ENCODE measurements at regions not wholly inside any gene's neighbourhood (a gene's known extent, or its start where the extent isn't known, plus 50 kb on each side); places are given as distances from the start of the nearest gene placed in this dataset.
"Not testable (repeated sequence)": the region's sequence is repeated elsewhere in the genome, so short reads cannot be mapped to it uniquely, and the experiment has no call there.

DNA sequence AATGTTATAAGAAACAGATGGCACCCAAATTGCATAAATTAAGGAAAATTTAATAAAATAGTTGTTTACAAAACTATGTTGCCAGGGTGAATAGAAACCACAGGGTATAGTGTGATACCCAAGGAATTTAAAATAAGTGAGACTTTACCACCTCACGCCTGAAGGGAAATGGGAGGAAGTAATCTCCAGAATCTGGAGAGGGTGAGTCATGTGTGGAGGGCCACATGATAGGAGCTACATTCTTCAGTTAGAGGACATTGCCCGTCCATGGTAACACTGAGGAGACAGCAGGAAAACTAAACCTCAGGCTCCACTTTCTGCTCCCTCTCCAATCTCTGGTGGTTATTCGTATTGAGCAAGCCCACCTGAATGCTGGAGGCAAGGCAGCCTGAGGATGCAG lies 97.2 kb upstream of the NXPH2 start:
- TF ChIP-seq CTCF (IDR thresholded peaks at IDR 0.05; ENCODE audit: low read depth, low read length), result no peak
- ChIA-PET POLR2A (no interaction called here), CTCF (interaction anchor here (0.6 kb wide), 1 partner anchor 839 kb away, joined by 9 read pairs; no protein-coding TSS in a partner anchor)
- peaks cover 9% of the 10 kb centered on the region; the same call in 1 of the 2 replicates for H3K9me3 ChIP-seq (ENCODE audit: control insufficient read depth, insufficient read depth, low read length)
- no peak overlapping the region for H3K4me3 ChIP-seq (ENCODE audit: low read depth, low read length)
- no peak overlapping the region for H3K27ac ChIP-seq (ENCODE audit: low read depth, low read length)
- H3K27me3 ChIP-seq (ENCODE audit: control insufficient read depth, insufficient read depth, low read length), result no peaks in the 10 kb centered on the region
- no peak for DNase-seq (ENCODE audit: low read depth, low spot score)

GRCh38 chr2:138874251-138874650 lies 94.1 kb upstream of the NXPH2 start:
- H3K4me3 ChIP-seq (ENCODE audit: low read depth, low read length), result no peak overlapping the region
- peaks cover 7% of the 10 kb centered on the region; the same call in 1 of the 2 replicates for H3K9me3 ChIP-seq (ENCODE audit: control insufficient read depth, insufficient read depth, low read length)
- TF ChIP-seq CTCF (IDR thresholded peaks at IDR 0.05; ENCODE audit: low read depth, low read length), result no peak
- ChIA-PET POLR2A (no interaction called here), CTCF (no interaction called here)
- no peak for DNase-seq (ENCODE audit: low read depth, low spot score)
- H3K27me3 ChIP-seq (ENCODE audit: control insufficient read depth, insufficient read depth, low read length), result no peaks in the 10 kb centered on the region
- H3K27ac ChIP-seq (ENCODE audit: low read depth, low read length), result no peak overlapping the region

- H3K9me3 ChIP-seq (ENCODE audit: control insufficient read depth, insufficient read depth, low read length); H3K4me3 ChIP-seq (ENCODE audit: low read depth, low read length); H3K27ac ChIP-seq (ENCODE audit: low read depth, low read length); H3K27me3 ChIP-seq (ENCODE audit: control insufficient read depth, insufficient read depth, low read length); DNase-seq (ENCODE audit: low read depth, low spot score); CTCF ChIA-PET; POLR2A ChIA-PET: not testable (repeated sequence)
Observed at GRCh38 chr2:138872116-138872515, 91.9 kb upstream of the NXPH2 start.

- H3K27me3 ChIP-seq (ENCODE audit: control insufficient read depth, insufficient read depth, low read length), result no peaks in the 10 kb centered on the region
- ChIA-PET POLR2A (no interaction called here), CTCF (no interaction called here)
- H3K9me3 ChIP-seq (ENCODE audit: control insufficient read depth, insufficient read depth, low read length), result peaks cover 3% of the 10 kb centered on the region; the same call in 1 of the 2 replicates
- no peak overlapping the region for H3K27ac ChIP-seq (ENCODE audit: low read depth, low read length)
- no peak for TF ChIP-seq CTCF (IDR thresholded peaks at IDR 0.05; ENCODE audit: low read depth, low read length)
- DNase-seq (ENCODE audit: low read depth, low spot score), result no peak
- H3K4me3 ChIP-seq (ENCODE audit: low read depth, low read length), result no peak overlapping the region
Observed at GRCh38 chr2:138871312-138871711, 91.1 kb upstream of the NXPH2 start.

GRCh38 chr2:138867341-138867740 lies 87.2 kb upstream of the NXPH2 start:
- CTCF ChIA-PET, result no interaction called here
- no peak overlapping the region for H3K27ac ChIP-seq (ENCODE audit: low read depth, low read length)
- no peak for DNase-seq (ENCODE audit: low read depth, low spot score)
- TF ChIP-seq CTCF (IDR thresholded peaks at IDR 0.05; ENCODE audit: low read depth, low read length), result no peak
- H3K27me3 ChIP-seq (ENCODE audit: control insufficient read depth, insufficient read depth, low read length), result no peaks in the 10 kb centered on the region
- H3K9me3 ChIP-seq (ENCODE audit: control insufficient read depth, insufficient read depth, low read length), result peaks cover 3% of the 10 kb centered on the region; the same call in 1 of the 2 replicates
- H3K4me3 ChIP-seq (ENCODE audit: low read depth, low read length), result no peak overlapping the region
- POLR2A ChIA-PET, result no interaction called here

GRCh38 chr2:138866797-138867196 lies 86.6 kb upstream of the NXPH2 start:
- Histone ChIP-seq H3K27ac (ENCODE audit: low read depth, low read length) (no peak overlapping the region), H3K4me3 (ENCODE audit: low read depth, low read length) (no peak overlapping the region), H3K27me3 (ENCODE audit: control insufficient read depth, insufficient read depth, low read length) (no peaks in the 10 kb centered on the region), H3K9me3 (ENCODE audit: control insufficient read depth, insufficient read depth, low read length) (peaks cover 3% of the 10 kb centered on the region; the same call in 1 of the 2 replicates)
- DNase-seq (ENCODE audit: low read depth, low spot score), result no peak
- no peak for TF ChIP-seq CTCF (IDR thresholded peaks at IDR 0.05; ENCODE audit: low read depth, low read length)
- CTCF ChIA-PET, result no interaction called here
- POLR2A ChIA-PET, result no interaction called here
